ENCODE measurements at regions not wholly inside any gene's neighbourhood (a gene's known extent, or its start where the extent isn't known, plus 50 kb on each side); places are given as distances from the start of the nearest gene placed in this dataset.

DNA sequence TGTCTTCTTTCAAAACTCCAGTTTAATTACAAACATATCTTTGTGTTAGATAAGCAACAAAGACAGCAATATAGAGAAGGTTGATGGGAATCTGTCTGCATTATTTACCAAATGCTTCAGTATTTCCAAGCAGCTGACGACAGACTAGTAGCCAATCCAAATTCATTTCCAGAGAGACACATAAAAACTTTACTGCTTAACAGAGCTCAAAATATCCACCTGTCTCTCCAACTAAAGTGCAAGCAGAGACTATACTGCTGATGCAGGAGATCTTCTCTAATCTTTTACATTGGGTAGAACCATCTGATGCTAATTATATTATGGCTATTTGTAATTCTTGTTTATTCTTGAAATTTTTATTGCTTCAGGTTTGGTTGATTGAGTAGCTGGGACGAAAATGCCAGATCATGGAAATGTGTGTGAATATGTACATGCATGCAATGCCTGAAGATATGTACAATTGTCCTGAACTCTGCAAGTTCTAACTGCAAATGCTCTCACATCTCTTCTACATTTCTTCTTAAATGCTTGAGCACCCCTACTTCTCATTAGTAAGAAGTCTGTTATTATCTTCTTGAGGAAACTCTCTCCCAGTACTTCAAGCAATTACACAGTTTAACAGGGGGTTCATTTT lies 200.0 kb downstream of the PDHA2 start:
- H3K4me3 ChIP-seq: no peak overlapping the region
- WGBS, 4 donors: 64 to 81% (median 71%) methylated on average over 2 of the region's 2 CpGs
- no peaks in the 10 kb centered on the region for H3K4me1 ChIP-seq
- no peaks in the 10 kb centered on the region for H3K9me3 ChIP-seq
- no peaks in the 10 kb centered on the region for H3K27me3 ChIP-seq
- no peaks in the 10 kb centered on the region for H3K36me3 ChIP-seq
- DNase-seq (no peak), ATAC-seq (no peak)
- intact Hi-C loops (cut with DNase I): loop anchor here in 3 of 10 donors (5.0 to 10.0 kb wide), 3 partner anchors 525 to 875 kb away; no protein-coding TSS in a partner anchor
- no peak overlapping the region for H3K27ac ChIP-seq
- no peak for TF ChIP-seq POLR2A (IDR thresholded peaks at IDR 0.05)
- TF ChIP-seq, protein P1, sequence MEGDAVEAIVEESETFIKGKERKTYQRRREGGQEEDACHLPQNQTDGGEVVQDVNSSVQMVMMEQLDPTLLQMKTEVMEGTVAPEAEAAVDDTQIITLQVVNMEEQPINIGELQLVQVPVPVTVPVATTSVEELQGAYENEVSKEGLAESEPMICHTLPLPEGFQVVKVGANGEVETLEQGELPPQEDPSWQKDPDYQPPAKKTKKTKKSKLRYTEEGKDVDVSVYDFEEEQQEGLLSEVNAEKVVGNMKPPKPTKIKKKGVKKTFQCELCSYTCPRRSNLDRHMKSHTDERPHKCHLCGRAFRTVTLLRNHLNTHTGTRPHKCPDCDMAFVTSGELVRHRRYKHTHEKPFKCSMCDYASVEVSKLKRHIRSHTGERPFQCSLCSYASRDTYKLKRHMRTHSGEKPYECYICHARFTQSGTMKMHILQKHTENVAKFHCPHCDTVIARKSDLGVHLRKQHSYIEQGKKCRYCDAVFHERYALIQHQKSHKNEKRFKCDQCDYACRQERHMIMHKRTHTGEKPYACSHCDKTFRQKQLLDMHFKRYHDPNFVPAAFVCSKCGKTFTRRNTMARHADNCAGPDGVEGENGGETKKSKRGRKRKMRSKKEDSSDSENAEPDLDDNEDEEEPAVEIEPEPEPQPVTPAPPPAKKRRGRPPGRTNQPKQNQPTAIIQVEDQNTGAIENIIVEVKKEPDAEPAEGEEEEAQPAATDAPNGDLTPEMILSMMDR (IDR thresholded peaks at IDR 0.05): no peak

- H3K36me3 ChIP-seq: no peaks in the 10 kb centered on the region
- H3K4me3 ChIP-seq: no peak overlapping the region
- WGBS, 4 donors: 84 to 93% (median 88%) methylated on average over 4 of the region's 4 CpGs
- H3K9me3 ChIP-seq: no peaks in the 10 kb centered on the region
- TF ChIP-seq, protein P1 (IDR thresholded peaks at IDR 0.05): no peak
- TF ChIP-seq POLR2A (IDR thresholded peaks at IDR 0.05): no peak
- no peaks in the 10 kb centered on the region for H3K4me1 ChIP-seq
- H3K27me3 ChIP-seq: no peaks in the 10 kb centered on the region
- no peak for DNase-seq
- no peak for ATAC-seq
- H3K27ac ChIP-seq: no peak overlapping the region
- intact Hi-C loops (cut with DNase I): no loop called here
Measured at GRCh38 chr4:96044971-96045370, 205.1 kb downstream of the PDHA2 start.

DNA sequence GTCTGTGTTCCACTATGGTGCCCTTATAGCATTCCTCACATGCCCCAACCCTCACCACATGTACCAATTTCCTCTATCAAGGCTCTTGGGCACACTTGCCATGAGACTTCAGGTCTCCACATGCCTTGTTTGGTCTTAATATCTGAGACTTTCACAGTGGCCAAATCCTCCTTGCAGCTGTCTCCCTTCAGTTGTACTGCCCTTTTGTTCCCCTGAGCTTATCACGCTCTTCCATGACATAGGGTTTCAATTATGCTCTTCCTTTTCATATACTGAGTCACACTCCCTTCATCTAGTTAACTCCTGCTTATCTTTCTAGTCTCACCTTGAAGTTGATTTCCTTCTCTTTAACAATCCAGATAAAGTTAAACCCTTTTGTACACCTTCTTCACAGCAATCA lies 212.9 kb downstream of the PDHA2 start:
- no peak overlapping the region for H3K27ac ChIP-seq
- no peaks in the 10 kb centered on the region for H3K27me3 ChIP-seq
- ATAC-seq (no peak), DNase-seq (no peak)
- TF ChIP-seq POLR2A (IDR thresholded peaks at IDR 0.05): no peak
- TF ChIP-seq, protein P1 (IDR thresholded peaks at IDR 0.05): no peak
- H3K9me3 ChIP-seq: no peaks in the 10 kb centered on the region
- H3K4me3 ChIP-seq: no peak overlapping the region
- intact Hi-C loops (cut with DNase I): no loop called here
- WGBS, 4 donors: 70 to 76% (median 72%) methylated on average over 1 of the region's 1 CpG
- no peaks in the 10 kb centered on the region for H3K36me3 ChIP-seq
- no peaks in the 10 kb centered on the region for H3K4me1 ChIP-seq

DNA sequence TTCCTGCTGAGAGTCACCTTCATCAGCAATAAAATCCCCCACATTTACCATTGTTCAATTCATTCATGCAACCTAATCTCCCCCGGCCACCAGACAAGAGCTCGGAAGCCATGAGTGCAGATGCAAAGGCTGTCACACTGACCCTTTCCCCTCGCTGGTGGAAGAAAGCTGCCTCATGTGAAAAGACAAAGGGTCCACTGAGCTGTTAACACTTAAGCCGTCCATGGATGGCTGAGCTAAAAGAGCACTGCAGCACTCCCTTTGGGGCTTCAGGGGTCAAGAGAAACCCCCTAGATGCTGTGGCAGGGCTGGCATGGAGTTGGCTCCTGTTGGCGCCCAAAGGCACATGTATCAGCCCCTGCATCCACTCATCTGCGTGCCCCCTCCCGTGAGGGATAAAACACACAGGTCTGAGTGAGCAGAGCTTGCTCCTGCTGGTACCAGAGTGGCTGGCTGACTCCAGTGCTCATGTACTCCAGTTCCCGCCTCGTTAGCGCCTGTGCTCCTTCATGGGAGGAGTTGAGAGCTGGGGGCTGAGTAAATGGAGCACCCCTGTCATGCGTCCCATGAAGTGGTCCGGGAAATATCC lies 216.5 kb downstream of the PDHA2 start:
- Histone ChIP-seq H3K27me3 (no peaks in the 10 kb centered on the region), H3K27ac (no peak overlapping the region), H3K4me1 (no peaks in the 10 kb centered on the region), H3K9me3 (no peaks in the 10 kb centered on the region), H3K36me3 (no peaks in the 10 kb centered on the region), H3K4me3 (no peak overlapping the region)
- ATAC-seq (no peak), DNase-seq (no peak)
- WGBS, 4 donors: 88 to 92% (median 90%) methylated on average over 11 to 12 of the region's 12 CpGs
- no peak for TF ChIP-seq POLR2A (IDR thresholded peaks at IDR 0.05)
- TF ChIP-seq, protein P1 (IDR thresholded peaks at IDR 0.05): no peak
- intact Hi-C loops (cut with DNase I): no loop called here
